Heart left ventricle (tissue), 16 donors: ENCODE measurements at regions not wholly inside any gene's neighbourhood (a gene's known extent, or its start where the extent isn't known, plus 50 kb on each side); places are given as distances from the start of the nearest gene placed in this dataset.

Source experiments
- ATAC-seq, 4 donors: fragments of 200-7000 bp; cut with Tn5 transposase; one replicate each; pipeline ENCODE4 v1.9.1; 2020 to 2022; ENCODE audit warnings: moderate library complexity in 4 of 4, mild to moderate bottlenecking in 3 of 4, moderate number of reproducible peaks in 1 of 4
- DNase-seq, 5 donors: peaks; one replicate each; pipeline ENCODE4 v3.0.0-alpha.2; 2020
- H3K27ac ChIP-seq, 12 donors: fragments of 200-600 bp; sonication (generic) in 4 of 12; one replicate each; pipeline versions ENCODE4 v1.5.0 to v1.8.0; 2016 to 2022; ENCODE audit warnings: mild to moderate bottlenecking in 2 of 12
- H3K27me3 ChIP-seq, 9 donors: fragments of 200-600 bp; sonication (generic) in 2 of 9; one replicate each; pipeline versions ENCODE4 v1.5.1 to v1.8.0; 2016 to 2022; ENCODE audit warnings: mild to moderate bottlenecking in 3 of 9
- H3K36me3 ChIP-seq, 9 donors: fragments of 200-600 bp; sonication (generic) in 2 of 9; one replicate each; pipeline versions ENCODE4 v1.5.0 to v1.8.0; 2018 to 2022; ENCODE audit warnings: mild to moderate bottlenecking in 2 of 9
- H3K4me1 ChIP-seq, 12 donors: fragments of 200-600 bp; sonication (generic) in 4 of 12; one replicate each; pipeline versions ENCODE4 v1.5.0 to v1.8.0; 2016 to 2022; ENCODE audit warnings: mild to moderate bottlenecking in 3 of 12
- H3K4me3 ChIP-seq, 12 donors: fragments of 200-600 bp; sonication (generic) in 4 of 12; one replicate each; pipeline versions ENCODE4 v1.5.0 to v1.8.0; 2017 to 2022; ENCODE audit warnings: mild to moderate bottlenecking in 9 of 12, moderate library complexity in 4 of 12
- H3K9me3 ChIP-seq, 12 donors: fragments of 200-600 bp; sonication (generic) in 4 of 12; one replicate each; pipeline versions ENCODE4 v1.5.0 to v1.8.0; 2016 to 2022; ENCODE audit warnings: mild to moderate bottlenecking in 1 of 12
- POLR2A ChIP-seq, 2 donors: fragments of 450-650 bp; IDR thresholded peaks; one replicate each; pipeline ENCODE4 v1.6.1; 2017; ENCODE audit warnings: antibody characterized with exemption in 2 of 2, mild to moderate bottlenecking in 2 of 2, moderate library complexity in 2 of 2
- WGBS, 4 donors: extraction: QIAGEN DNeasy Blood & Tissue Kit in 2 of 4; methylation state at CpG; one replicate each; pipeline versions ENCODE4 v1.1.5 to v1.1.7; 2013 to 2018; 5-methylcytosine and 5-hydroxymethylcytosine counted together
- intact Hi-C, 10 donors: fragments of 100-400 bp; cut with DNase I; formaldehyde crosslinking; loops; one replicate each; pipeline versions ENCODE4 v1.11.1 to v1.14.2; 2022
- TF ChIP-seq, protein P1 (sequence below), 12 donors: fragments of 200-600 bp; sonication (generic) in 4 of 12; IDR thresholded peaks; one replicate each; pipeline versions ENCODE4 v1.5.0 to v1.8.0; 2018 to 2022; ENCODE audit warnings: antibody characterized with exemption in 12 of 12, mild to moderate bottlenecking in 5 of 12
- donor health status: ischemic (EF 13 %, LVEDD 7.1; RV severe dilation, severe dysfunction).
- donor health status: healthy with polysubstance abuse.
- donor health status: DM: no; HTN: yes; CAD: no.
- donor health status: DM: no; HTN: no; CAD: no.
- donor health status: ischemic (EF 25% LVEDD 6.9; RV normal size, moderate dysfunction).
- donor health status: ischemic (EF 25% LVEDD 5.7; RV mildly dilated, moderate dysfunction).
- donor health status: healthy.
- donor health status: DM: yes; HTN: yes; CAD: no.
- donor health status: ischemic (EF 35%, LVEDD 5.7; RV mildly dilated, moderate dysfunction).
- donor health status: nonischemic (EF 11% LVEDD 7.7; RV severe dilation, severe dysfunction).
- donor health status: DM: yes; HTN: yes; CAD: no.
- donor health status: PGD.
- donor health status: ischemic (EF 29% LVEDD 5.4; RV normal size, mild dysfunction).
- donor health status: nonischemic (EF 23%, LVEDD 6.1; RV moderate dilation, normal function).

DNA sequence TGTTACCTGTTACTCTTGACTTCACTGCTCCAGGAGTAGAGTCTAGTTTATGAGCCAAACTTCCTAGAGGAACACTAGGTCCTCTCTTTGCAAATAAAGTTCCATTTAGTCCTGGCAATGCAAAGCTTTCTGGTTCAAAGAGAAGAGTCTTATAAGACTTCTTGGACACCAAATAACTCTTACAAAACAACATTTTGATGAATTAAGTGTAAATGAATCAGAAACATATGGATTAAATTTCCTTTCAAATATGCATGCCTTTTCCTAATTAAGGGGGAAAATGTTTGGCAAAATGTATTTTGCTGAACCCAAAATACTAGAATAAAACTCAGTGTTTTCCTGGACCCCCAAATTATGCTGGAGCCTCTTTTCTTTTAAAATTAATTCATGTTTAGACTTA, 388.0 kb downstream of the FGF10 start:
- TF ChIP-seq, protein P1, sequence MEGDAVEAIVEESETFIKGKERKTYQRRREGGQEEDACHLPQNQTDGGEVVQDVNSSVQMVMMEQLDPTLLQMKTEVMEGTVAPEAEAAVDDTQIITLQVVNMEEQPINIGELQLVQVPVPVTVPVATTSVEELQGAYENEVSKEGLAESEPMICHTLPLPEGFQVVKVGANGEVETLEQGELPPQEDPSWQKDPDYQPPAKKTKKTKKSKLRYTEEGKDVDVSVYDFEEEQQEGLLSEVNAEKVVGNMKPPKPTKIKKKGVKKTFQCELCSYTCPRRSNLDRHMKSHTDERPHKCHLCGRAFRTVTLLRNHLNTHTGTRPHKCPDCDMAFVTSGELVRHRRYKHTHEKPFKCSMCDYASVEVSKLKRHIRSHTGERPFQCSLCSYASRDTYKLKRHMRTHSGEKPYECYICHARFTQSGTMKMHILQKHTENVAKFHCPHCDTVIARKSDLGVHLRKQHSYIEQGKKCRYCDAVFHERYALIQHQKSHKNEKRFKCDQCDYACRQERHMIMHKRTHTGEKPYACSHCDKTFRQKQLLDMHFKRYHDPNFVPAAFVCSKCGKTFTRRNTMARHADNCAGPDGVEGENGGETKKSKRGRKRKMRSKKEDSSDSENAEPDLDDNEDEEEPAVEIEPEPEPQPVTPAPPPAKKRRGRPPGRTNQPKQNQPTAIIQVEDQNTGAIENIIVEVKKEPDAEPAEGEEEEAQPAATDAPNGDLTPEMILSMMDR (IDR thresholded peaks at IDR 0.05), result no peak
- TF ChIP-seq POLR2A (IDR thresholded peaks at IDR 0.05), result no peak
- ATAC-seq (no peak), DNase-seq (no peak)

DNA sequence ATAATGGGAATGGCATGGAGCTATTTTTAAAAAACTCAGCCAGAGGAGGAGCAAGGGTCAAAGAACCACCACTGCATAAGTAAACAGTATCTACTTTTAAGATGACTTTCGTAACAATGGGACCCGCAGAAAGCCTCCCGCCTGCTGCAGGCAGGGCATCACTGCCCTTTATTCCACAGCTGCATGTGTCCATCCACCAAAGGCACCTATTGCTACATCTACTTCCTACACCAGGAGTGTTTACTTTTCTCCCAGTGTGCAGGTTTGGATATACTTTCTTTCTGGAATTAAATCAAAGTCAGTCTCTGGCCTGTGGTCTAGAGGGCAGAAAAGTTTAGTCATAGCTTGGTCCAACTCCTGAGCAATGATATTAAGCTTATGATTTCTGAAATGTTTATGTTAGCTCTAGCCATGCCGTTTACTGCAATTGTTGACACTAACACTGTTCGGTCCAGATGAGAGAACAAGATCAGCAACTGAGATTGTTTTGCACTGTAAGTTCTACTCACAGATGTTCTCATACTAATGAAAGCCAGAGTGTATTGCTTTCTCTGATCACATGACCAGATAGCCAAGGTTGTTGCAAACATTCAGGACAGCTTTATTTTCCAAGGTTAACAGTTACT, 391.5 kb downstream of the FGF10 start:
- H3K27ac ChIP-seq, result no peak overlapping the region
- DNase-seq, result no peak
- H3K27me3 ChIP-seq, result no peaks in the 10 kb centered on the region
- H3K9me3 ChIP-seq, result peaks cover 0 to 2% (median 0%) of the 10 kb centered on the region in 12 donors
- H3K4me3 ChIP-seq, result no peak overlapping the region
- no peak for ATAC-seq
- TF ChIP-seq, protein P1 (IDR thresholded peaks at IDR 0.05), result no peak
- no peak for TF ChIP-seq POLR2A (IDR thresholded peaks at IDR 0.05)
- intact Hi-C loops, result no loop called here
- H3K4me1 ChIP-seq, result no peaks in the 10 kb centered on the region
- WGBS, 4 donors, result 74 to 81% (median 78%) methylated on average over 5 of the region's 5 CpGs
- H3K36me3 ChIP-seq, result no peaks in the 10 kb centered on the region

More for the DNA sequence above, 388.0 kb downstream of the FGF10 start:
- Histone ChIP-seq H3K4me3 (no peak overlapping the region), H3K4me1 (no peaks in the 10 kb centered on the region), H3K9me3 (peaks cover 0 to 5% (median 0%) of the 10 kb centered on the region in 12 donors), H3K27me3 (no peaks in the 10 kb centered on the region), H3K36me3 (no peaks in the 10 kb centered on the region), H3K27ac (no peak overlapping the region)
- intact Hi-C loops, result no loop called here

DNA sequence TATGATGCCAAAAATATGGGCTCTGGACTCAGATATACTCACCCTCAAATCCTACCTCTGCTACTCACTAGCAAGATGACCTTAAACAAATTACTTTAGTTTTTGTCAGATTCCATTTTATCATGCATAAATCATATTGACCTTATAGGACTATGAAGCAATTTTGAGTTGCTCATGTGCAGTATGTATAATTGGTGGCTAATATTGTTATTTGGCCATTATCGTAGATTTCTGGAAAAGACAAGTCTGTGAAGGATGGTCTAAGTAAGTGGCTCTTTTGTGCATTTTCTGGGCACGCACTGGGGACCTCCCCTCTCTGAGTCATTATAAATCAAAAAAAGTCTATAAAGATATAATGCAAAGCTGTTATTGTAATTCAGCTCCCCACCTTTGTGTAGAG, 393.0 kb downstream of the FGF10 start:
- no peak overlapping the region for H3K4me3 ChIP-seq
- no peak for ATAC-seq
- no peak for TF ChIP-seq POLR2A (IDR thresholded peaks at IDR 0.05)
- TF ChIP-seq, protein P1 (IDR thresholded peaks at IDR 0.05), result no peak
- no peaks in the 10 kb centered on the region for H3K4me1 ChIP-seq
- H3K9me3 ChIP-seq, result no peaks in the 10 kb centered on the region
- H3K27ac ChIP-seq, result no peak overlapping the region
- H3K36me3 ChIP-seq, result no peaks in the 10 kb centered on the region
- 87 to 98% (median 88%) methylated on average over 2 of the region's 2 CpGs for WGBS, 4 donors
- intact Hi-C loops, result no loop called here
- no peak for DNase-seq
- no peaks in the 10 kb centered on the region for H3K27me3 ChIP-seq

DNA sequence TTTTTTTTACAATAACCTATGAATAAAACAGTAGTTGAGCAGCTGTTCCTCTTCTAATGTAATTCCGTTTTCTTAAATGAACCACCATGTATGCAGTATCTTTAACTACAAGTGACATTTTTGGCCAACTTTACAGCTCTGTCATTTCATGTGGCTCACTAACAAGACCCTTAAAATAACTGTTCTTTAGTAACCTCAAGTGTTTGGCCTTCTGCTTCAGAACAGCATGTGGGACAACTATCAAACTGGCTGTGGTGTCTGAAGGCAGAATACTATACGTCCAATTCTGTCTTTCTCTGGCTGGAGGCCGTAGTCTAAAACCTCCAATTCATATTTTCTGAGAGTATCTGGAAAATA, 391.4 kb downstream of the NNT start:
- H3K27me3 ChIP-seq, result no peaks in the 10 kb centered on the region
- ATAC-seq (no peak), DNase-seq (no peak)
- no peaks in the 10 kb centered on the region for H3K9me3 ChIP-seq
- no peak overlapping the region for H3K27ac ChIP-seq
- H3K4me3 ChIP-seq, result no peak overlapping the region
- no peaks in the 10 kb centered on the region for H3K4me1 ChIP-seq
- TF ChIP-seq, protein P1 (IDR thresholded peaks at IDR 0.05), result no peak
- TF ChIP-seq POLR2A (IDR thresholded peaks at IDR 0.05), result no peak
- H3K36me3 ChIP-seq, result no peaks in the 10 kb centered on the region
- 61 to 76% (median 71%) methylated on average over 3 of the region's 3 CpGs for WGBS, 4 donors
- intact Hi-C loops, result no loop called here
